ENCODE measurements at regions not wholly inside any gene's neighbourhood (a gene's known extent, or its start where the extent isn't known, plus 50 kb on each side); places are given as distances from the start of the nearest gene placed in this dataset.

DNA sequence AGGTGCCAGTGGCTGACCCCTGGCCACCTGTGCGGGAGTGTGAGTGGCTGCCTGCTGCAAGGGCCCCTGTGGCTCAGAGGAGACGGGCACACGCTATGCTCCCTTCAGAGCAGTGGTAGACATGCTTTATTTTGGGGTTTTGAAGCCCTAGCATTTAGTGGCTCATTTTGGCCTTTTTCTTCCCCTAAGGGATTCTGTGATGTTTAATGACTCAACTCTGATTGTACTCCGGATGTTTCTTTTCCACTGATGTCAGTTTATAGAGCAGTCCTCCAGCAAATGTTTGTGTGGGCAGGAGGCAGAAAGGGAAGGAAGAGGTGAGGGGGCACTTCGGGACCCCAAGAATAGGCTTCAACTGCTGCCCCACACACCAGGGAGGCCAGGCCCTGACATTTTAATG, 288.9 kb upstream of the C2CD4B start:
- TF ChIP-seq CTCF (IDR thresholded peaks at IDR 0.05; ENCODE audit: control insufficient read depth, insufficient read depth, low read depth, low read length, missing control alignments) = no peak
- no peak for DNase-seq (ENCODE audit: low read depth)
- no peak overlapping the region; the same call in 1 of the 2 replicates for H3K4me3 ChIP-seq (ENCODE audit: control insufficient read depth, low read depth, low read length)

DNA sequence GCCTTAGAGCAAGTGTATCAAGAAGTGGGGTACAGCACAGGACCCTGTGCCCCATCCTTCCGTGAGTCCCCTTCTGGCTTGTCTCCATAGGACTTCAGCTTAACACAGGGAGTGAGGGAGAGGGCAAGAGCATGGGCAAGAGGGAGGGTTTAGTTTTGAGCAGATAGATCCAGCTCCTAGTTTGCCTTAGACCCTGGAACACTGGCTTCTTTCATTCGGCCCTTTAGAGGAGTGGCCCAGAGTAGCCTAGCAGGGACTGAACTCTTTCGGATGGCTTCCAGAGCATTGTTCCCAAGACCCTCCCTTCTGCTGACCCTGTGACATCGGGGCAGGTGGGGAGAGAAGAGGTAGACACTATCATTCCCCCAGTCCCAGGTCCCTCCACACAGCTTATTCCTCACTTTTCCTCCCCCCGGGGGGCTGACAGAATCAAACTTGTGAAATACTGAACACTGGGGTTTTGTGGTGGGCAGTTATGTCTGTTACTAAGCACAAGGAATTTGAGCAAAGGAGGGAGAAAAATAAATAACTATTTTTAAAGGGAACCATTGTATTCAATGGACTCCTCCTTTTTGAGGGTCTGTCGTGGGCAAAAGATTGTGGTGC, 289.6 kb upstream of the C2CD4B start:
- no peak for DNase-seq (ENCODE audit: low read depth)
- H3K4me3 ChIP-seq (ENCODE audit: control insufficient read depth, low read depth, low read length) = no peak overlapping the region
- no peak for TF ChIP-seq CTCF (IDR thresholded peaks at IDR 0.05; ENCODE audit: control insufficient read depth, insufficient read depth, low read depth, low read length, missing control alignments)

DNA sequence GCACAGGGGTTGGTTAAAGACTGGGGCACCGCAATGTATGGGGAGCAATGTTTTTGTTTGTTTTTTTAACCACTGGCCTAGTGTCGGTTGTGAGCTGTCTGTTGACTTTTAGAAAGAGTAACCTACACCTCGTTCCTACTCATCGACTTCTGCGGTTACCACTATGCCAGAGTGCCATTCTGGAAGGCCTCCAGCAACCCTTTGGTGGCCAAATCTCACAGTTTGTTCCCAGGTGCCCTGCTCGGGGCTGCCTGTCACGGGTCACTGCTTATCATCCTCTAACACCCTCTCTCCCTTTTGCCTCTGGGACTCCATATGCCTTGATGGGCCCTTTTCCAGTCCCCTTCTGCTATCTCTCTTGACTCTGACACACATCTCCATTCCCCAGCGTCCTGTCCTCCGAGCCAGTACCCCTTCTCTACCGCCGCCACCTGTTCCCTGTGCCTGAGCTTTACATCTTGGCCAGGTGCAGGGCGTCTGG, 290.4 kb upstream of the C2CD4B start:
- no peak for TF ChIP-seq CTCF (IDR thresholded peaks at IDR 0.05; ENCODE audit: control insufficient read depth, insufficient read depth, low read depth, low read length, missing control alignments)
- no peak for DNase-seq (ENCODE audit: low read depth)
- H3K4me3 ChIP-seq (ENCODE audit: control insufficient read depth, low read depth, low read length) = no peak overlapping the region

DNA sequence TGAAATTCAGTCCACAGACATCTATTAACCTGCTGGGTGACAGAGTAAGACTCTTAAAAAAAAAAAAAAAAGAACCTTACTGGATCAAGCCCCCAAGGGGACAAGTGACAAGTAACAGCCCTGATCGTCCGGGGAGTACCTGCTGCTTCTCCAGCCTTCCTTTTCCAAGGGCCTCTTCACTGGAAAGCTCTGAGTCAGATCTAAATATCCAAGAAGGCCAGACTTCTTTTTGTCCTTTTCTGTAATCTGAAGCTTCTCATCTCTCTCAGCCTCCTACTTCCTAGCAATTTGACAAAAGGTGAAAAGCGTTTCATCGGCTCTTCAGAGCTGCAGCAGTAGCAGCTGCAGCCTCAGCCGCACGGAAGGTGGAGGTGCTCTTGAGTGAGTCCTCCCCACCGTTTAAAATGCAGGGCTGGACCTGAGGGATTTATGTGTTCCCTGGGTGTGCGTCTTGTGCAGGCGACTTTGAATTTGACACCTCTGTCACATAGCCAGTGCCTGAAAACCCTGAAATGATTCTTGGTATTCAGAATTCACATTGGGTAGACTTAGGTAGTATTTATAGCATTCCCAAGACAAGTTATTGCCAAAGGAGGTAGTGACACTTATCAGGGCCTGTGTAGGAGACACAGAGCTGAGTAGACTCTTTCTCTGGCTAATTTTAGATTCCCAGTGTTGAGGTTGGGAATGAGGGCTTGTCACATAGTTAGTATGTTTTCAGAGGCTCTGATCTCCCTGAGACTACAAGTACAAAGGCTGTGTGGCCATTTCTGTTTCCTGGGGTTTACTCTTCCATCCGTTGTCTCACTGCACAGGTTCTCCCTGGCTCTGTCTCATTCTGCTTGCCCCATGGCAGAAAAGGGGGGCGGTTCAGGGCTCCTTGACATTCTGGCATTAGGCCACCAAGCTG, 291.2 kb upstream of the C2CD4B start:
- H3K4me3 ChIP-seq (ENCODE audit: control insufficient read depth, low read depth, low read length) = no peak overlapping the region
- no peak for DNase-seq (ENCODE audit: low read depth)
- no peak for TF ChIP-seq CTCF (IDR thresholded peaks at IDR 0.05; ENCODE audit: control insufficient read depth, insufficient read depth, low read depth, low read length, missing control alignments)

GRCh38 chr15:62457100-62457499, 292.0 kb upstream of the C2CD4B start:
- no peak overlapping the region for H3K4me3 ChIP-seq (ENCODE audit: control insufficient read depth, low read depth, low read length)
- DNase-seq (ENCODE audit: low read depth) = no peak

DNA sequence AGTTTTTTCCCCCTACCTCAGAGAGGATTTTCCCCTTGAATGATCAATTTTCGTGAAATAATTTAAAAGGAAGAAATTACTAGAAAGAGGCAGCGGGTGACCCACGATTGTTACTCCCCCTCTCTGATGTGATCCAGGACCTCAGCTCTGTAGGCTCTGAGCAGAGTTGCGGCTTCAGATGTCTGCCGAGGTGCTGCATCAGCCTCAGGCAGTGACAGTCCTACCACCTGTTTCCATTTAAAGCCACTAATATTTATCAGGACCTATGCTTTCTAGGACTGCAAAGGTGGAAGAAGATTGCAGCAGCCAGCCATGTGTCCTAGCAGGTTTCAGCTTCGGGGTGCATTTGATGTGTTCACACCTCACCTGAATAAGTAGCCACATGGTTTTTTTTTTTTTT, 294.8 kb upstream of the C2CD4B start:
- H3K4me3 ChIP-seq (ENCODE audit: control insufficient read depth, low read depth, low read length) = no peak overlapping the region
- no peak for TF ChIP-seq CTCF (IDR thresholded peaks at IDR 0.05; ENCODE audit: control insufficient read depth, insufficient read depth, low read depth, low read length, missing control alignments)
- DNase-seq (ENCODE audit: low read depth) = no peak

More at GRCh38 chr15:62457100-62457499, 292.0 kb upstream of the C2CD4B start:
- TF ChIP-seq CTCF (IDR thresholded peaks at IDR 0.05; ENCODE audit: control insufficient read depth, insufficient read depth, low read depth, low read length, missing control alignments) = no peak

Data from AG09309 (cell line).